Calu3 (cell line): ENCODE measurements at regions not wholly inside any gene's neighbourhood (a gene's known extent, or its start where the extent isn't known, plus 50 kb on each side); places are given as distances from the start of the nearest gene placed in this dataset.

ENCODE experiments used
- BruUV-seq: library from RNA; stranded (reverse); fragments of 400-500 nt; replicated peaks from 2 replicates; lab custom pipeline; 2021; lab: Mats Ljungman, UMichigan
- CTCF ChIA-PET: fragments of 300-600 bp; sonication (Branson Sonifier 250); formaldehyde crosslinking; loops from one replicate; lab custom pipeline; 2022; ENCODE audit warnings: antibody characterized with exemption; lab: Charles Lee
- DNase-seq: peaks from one replicate; pipeline ENCODE4 v3.0.0; 2022
- H3K27ac Mint-ChIP-seq: one replicate; pipeline ENCODE4 v1.8.0; 2022; ENCODE audit warnings: mixed read lengths; ENCODE audit not compliant: unreplicated experiment
- H3K27me3 Mint-ChIP-seq: one replicate; pipeline ENCODE4 v1.8.0; 2022; ENCODE audit warnings: mixed read lengths; ENCODE audit not compliant: unreplicated experiment
- H3K36me3 Mint-ChIP-seq: one replicate; pipeline ENCODE4 v1.8.0; 2022; ENCODE audit warnings: mild to moderate bottlenecking, moderate library complexity, mixed read lengths; ENCODE audit not compliant: insufficient read depth, unreplicated experiment
- H3K4me1 Mint-ChIP-seq: one replicate; pipeline ENCODE4 v1.8.0; 2022; ENCODE audit warnings: mild to moderate bottlenecking, low read depth, mixed read lengths; ENCODE audit not compliant: unreplicated experiment
- H3K4me3 Mint-ChIP-seq: one replicate; pipeline ENCODE4 v1.8.0; 2022; ENCODE audit warnings: mild to moderate bottlenecking, low read depth, moderate library complexity, mixed read lengths; ENCODE audit not compliant: unreplicated experiment
- H3K9me3 Mint-ChIP-seq: one replicate; pipeline ENCODE4 v1.8.0; 2022; ENCODE audit warnings: low read depth, mixed read lengths; ENCODE audit not compliant: unreplicated experiment
- intact Hi-C: fragments of 100-400 bp; cut with micrococcal nuclease; formaldehyde crosslinking; loops from one replicate; pipeline ENCODE4 v1.10.0; 2022; ENCODE audit not compliant: unreplicated experiment
- TF ChIP-seq, protein P1 (sequence below): fragments of 200-600 bp; IDR thresholded peaks from one replicate; pipeline ENCODE4 v1.8.0; 2022; ENCODE audit warnings: antibody characterized with exemption; ENCODE audit not compliant: unreplicated experiment

DNA sequence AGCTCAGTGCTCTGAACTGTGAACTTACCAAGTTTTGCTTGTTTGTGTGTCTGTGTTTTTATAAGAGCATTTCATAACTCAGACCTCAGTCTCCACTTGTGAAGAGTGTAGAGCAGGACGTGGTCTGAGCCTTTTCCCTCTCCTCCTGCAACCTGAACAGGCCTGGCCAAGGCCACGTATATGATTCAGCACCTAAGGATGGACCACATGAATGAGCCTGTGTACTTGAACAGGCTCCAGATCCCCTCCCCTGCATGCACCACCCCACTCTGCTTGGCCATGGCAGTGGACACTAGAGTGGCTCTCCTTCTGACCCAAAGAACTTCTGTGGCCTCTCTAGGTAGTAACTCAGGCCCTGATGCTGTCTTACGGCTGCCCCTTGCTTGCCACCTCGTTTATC, 125.9 kb upstream of the FSTL4 start:
- CTCF ChIA-PET, result no interaction called here
- BruUV-seq, result no TSS peak
- no peaks in the 10 kb centered on the region for H3K9me3 Mint-ChIP-seq
- DNase-seq, result no peak
- H3K27me3 Mint-ChIP-seq, result peaks cover 35% of the 10 kb centered on the region
- intact Hi-C loops, result no loop called here
- H3K27ac Mint-ChIP-seq, result no peak overlapping the region
- H3K4me3 Mint-ChIP-seq, result no peak overlapping the region
- H3K36me3 Mint-ChIP-seq, result no peaks in the 10 kb centered on the region
- TF ChIP-seq, protein P1, sequence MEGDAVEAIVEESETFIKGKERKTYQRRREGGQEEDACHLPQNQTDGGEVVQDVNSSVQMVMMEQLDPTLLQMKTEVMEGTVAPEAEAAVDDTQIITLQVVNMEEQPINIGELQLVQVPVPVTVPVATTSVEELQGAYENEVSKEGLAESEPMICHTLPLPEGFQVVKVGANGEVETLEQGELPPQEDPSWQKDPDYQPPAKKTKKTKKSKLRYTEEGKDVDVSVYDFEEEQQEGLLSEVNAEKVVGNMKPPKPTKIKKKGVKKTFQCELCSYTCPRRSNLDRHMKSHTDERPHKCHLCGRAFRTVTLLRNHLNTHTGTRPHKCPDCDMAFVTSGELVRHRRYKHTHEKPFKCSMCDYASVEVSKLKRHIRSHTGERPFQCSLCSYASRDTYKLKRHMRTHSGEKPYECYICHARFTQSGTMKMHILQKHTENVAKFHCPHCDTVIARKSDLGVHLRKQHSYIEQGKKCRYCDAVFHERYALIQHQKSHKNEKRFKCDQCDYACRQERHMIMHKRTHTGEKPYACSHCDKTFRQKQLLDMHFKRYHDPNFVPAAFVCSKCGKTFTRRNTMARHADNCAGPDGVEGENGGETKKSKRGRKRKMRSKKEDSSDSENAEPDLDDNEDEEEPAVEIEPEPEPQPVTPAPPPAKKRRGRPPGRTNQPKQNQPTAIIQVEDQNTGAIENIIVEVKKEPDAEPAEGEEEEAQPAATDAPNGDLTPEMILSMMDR, result no peak
- peaks cover 15% of the 10 kb centered on the region for H3K4me1 Mint-ChIP-seq

DNA sequence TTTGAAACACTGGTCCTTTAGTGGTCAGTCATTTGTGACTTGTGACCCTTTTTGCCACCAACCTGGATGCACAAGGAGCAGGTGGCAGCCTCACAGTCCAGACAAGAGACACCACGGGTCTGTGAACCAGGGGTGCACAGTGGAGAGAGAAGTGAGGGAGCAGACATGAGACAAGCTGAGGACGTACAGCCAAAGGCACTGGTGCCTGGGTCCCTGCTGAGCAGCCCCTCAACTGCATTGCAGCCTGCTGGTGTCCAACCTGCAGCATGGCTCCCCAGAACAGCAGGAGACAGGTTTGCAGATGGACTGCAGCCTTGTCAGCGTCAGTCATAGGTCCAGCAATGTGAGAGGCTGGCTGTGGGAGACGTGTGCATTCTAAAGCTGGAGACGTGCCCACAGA, 124.2 kb upstream of the FSTL4 start:
- no peaks in the 10 kb centered on the region for H3K36me3 Mint-ChIP-seq
- H3K27me3 Mint-ChIP-seq, result peaks cover 23% of the 10 kb centered on the region
- no TSS peak for BruUV-seq
- H3K4me3 Mint-ChIP-seq, result no peak overlapping the region
- no peak for DNase-seq
- H3K9me3 Mint-ChIP-seq, result no peaks in the 10 kb centered on the region
- no peak overlapping the region for H3K27ac Mint-ChIP-seq
- H3K4me1 Mint-ChIP-seq, result peaks cover 15% of the 10 kb centered on the region
- TF ChIP-seq, protein P1, result no peak
- CTCF ChIA-PET, result no interaction called here
- intact Hi-C loops, result no loop called here

DNA sequence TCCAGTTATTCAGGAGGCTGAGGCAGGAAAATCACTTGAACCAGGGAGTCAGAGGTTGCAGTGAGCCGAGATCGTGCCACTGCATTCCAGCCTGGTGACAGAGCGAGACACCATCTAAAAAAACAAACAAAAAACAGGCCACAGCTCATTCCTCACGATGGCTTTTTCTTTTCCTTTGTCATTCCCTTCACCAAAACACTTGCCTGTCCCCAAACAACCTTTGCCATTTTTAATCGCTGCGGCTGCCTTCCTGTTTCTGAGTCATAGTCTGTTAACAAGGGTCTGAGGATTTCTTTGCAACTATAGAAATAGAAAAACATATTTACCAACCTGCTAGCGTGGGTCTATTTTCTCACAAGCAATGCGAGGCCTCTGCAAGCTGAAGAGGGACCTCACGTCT, 123.0 kb upstream of the FSTL4 start:
- H3K27ac Mint-ChIP-seq, result no peak overlapping the region
- H3K4me1 Mint-ChIP-seq, result peaks cover 15% of the 10 kb centered on the region
- no peak overlapping the region for H3K4me3 Mint-ChIP-seq
- CTCF ChIA-PET, result interaction anchor here (0.7 kb wide), 1 partner anchor 613 kb away, joined by 3 read pairs; no protein-coding TSS in a partner anchor
- H3K27me3 Mint-ChIP-seq, result peaks cover 23% of the 10 kb centered on the region
- peak; percentile 38 for DNase-seq
- H3K36me3 Mint-ChIP-seq, result no peaks in the 10 kb centered on the region
- TF ChIP-seq, protein P1, result no peak
- intact Hi-C loops, result no loop called here
- peaks cover 3% of the 10 kb centered on the region for H3K9me3 Mint-ChIP-seq
- no TSS peak for BruUV-seq

DNA sequence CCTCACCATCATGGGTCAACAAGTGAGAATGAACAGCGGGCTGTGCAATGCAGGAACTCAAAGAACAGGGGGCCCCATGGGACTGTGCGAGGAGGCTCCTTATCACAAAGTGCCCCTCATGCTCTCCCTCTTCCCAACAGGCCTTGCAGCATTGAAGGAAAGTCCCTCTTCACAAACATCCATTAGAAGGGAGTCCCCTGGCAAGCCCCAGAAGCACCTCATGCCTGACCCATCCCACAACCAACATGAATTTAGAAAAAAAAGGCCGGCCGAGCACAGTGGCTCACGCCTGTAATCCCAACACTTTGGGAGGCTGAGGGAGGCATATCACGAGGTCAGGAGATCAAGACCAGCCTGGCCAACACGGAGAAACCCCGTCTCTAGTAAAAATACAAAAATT, 122.6 kb upstream of the FSTL4 start:
- TF ChIP-seq, protein P1, result no peak
- H3K27ac Mint-ChIP-seq, result no peak overlapping the region
- H3K27me3 Mint-ChIP-seq, result peaks cover 23% of the 10 kb centered on the region
- CTCF ChIA-PET, result interaction anchor here (0.7 kb wide), 1 partner anchor 613 kb away, joined by 3 read pairs; no protein-coding TSS in a partner anchor
- no peaks in the 10 kb centered on the region for H3K36me3 Mint-ChIP-seq
- DNase-seq, result no peak
- BruUV-seq, result no TSS peak
- H3K4me3 Mint-ChIP-seq, result no peak overlapping the region
- H3K9me3 Mint-ChIP-seq, result peaks cover 3% of the 10 kb centered on the region
- peaks cover 15% of the 10 kb centered on the region for H3K4me1 Mint-ChIP-seq
- intact Hi-C loops, result no loop called here
